Esophagus squamous epithelium (tissue), 4 donors: ENCODE measurements at regions not wholly inside any gene's neighbourhood (a gene's known extent, or its start where the extent isn't known, plus 50 kb on each side); places are given as distances from the start of the nearest gene placed in this dataset.

Experiments
- CTCF ChIP-seq, 6 experiments: fragments of 450-650 bp in 4 of 6; fragments of 200-600 bp in 2 of 6; sonication (generic) in 2 of 6; IDR thresholded peaks; one replicate each; pipeline ENCODE4 v1.5.1; 2016 to 2019; ENCODE audit warnings: antibody characterized with exemption in 6 of 6, mild to moderate bottlenecking in 4 of 6, moderate library complexity in 4 of 6
- POLR2A ChIP-seq, 4 donors: fragments of 450-650 bp; IDR thresholded peaks; one replicate each; pipeline ENCODE4 v1.6.1; 2017; ENCODE audit warnings: antibody characterized with exemption in 4 of 4, mild to moderate bottlenecking in 4 of 4, moderate library complexity in 3 of 4

DNA sequence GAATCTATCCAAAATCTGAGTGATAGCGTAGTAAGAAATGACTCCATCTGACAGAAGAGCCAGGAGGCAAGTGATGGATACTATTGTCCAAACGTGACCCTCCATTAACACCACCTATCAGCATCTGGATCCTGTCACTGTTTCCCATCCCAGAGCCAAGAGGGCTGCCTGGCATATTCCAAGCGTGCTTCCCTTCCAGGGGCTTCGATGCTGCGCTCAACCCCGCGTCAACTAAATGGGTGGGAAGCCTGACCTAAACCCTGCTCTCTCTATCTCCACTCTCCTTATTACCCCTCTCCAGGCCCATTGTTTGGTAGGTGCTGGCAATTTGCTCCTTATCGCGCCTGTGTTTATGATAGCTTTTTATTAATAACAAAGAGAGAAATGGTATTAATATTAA lies 83.2 kb downstream of the NR2F2 start:
- TF ChIP-seq CTCF (IDR thresholded peaks at IDR 0.05) = no peak
- no peak for TF ChIP-seq POLR2A (IDR thresholded peaks at IDR 0.05)
